HEK293 (cell line): ENCODE measurements at regions not wholly inside any gene's neighbourhood (a gene's known extent, or its start where the extent isn't known, plus 50 kb on each side); places are given as distances from the start of the nearest gene placed in this dataset.

Source experiments
- CTCF ChIA-PET: fragments of 350-600 bp; formaldehyde crosslinking; extraction: SDS; loops from one replicate; lab custom pipeline; 2021; ENCODE audit warnings: antibody characterized with exemption; lab: Yijun Ruan, JAX
- POLR2A ChIA-PET: fragments of 300-600 bp; formaldehyde crosslinking; extraction: SDS; loops from one replicate; lab custom pipeline; 2020; ENCODE audit warnings: antibody characterized with exemption, inconsistent platforms; lab: Yijun Ruan, JAX
- H3K27ac ChIP-seq: fragments of 200-500 bp; sonication (Bioruptor generic); 2 replicates; pipeline ENCODE4 v1.5.1; 2014; ENCODE audit warnings: low read depth, low read length, control low read depth, inconsistent platforms; ENCODE audit errors: extremely low read depth
- H3K36me3 ChIP-seq, 2 experiments: fragments of 200-500 bp in 1 of 2; sonication (Bioruptor generic) in 1 of 2; 1 replicate in 1 of 2; 2 replicates in 1 of 2; pipeline ENCODE4 v1.5.1; 2014 to 2017; ENCODE audit warnings: inconsistent platforms in 2 of 2, low read length in 2 of 2; ENCODE audit not compliant: control insufficient read depth in 2 of 2, insufficient read depth in 1 of 2
- H3K4me1 ChIP-seq: fragments of 200-500 bp; sonication (Bioruptor generic); 2 replicates; pipeline ENCODE4 v1.5.1; 2014; ENCODE audit warnings: mild to moderate bottlenecking, low read length, inconsistent platforms; ENCODE audit not compliant: control insufficient read depth, insufficient read depth
- H3K4me3 ChIP-seq: 2 replicates; pipeline ENCODE4 v1.5.1; 2011; ENCODE audit warnings: low read depth, mild to moderate bottlenecking, control low read depth, low read length, moderate library complexity
- H3K9me3 ChIP-seq: fragments of 200-500 bp; sonication (Bioruptor generic); 2 replicates; pipeline ENCODE4 v1.5.1; 2014; ENCODE audit warnings: low read depth, low read length, inconsistent platforms; ENCODE audit not compliant: control insufficient read depth, insufficient read depth
- BCL11A ChIP-seq: fragments of 450-650 bp; formaldehyde crosslinking; IDR thresholded peaks from 2 replicates; pipeline ENCODE4 v1.5.1; 2016; ENCODE audit warnings: low read depth, missing biosample characterization, missing genetic modification characterization
- KLF8 ChIP-seq: fragments of 450-650 bp; formaldehyde crosslinking; IDR thresholded peaks from 2 replicates; pipeline ENCODE4 v1.5.1; 2016; ENCODE audit warnings: missing biosample characterization, missing genetic modification characterization
- RBAK ChIP-seq: fragments of 450-650 bp; formaldehyde crosslinking; IDR thresholded peaks from 2 replicates; pipeline ENCODE4 v1.5.1; 2016; ENCODE audit warnings: missing biosample characterization, missing genetic modification characterization
- TCF7L2 ChIP-seq: IDR thresholded peaks from 2 replicates; pipeline ENCODE4 v1.6.1; 2011; ENCODE audit warnings: low read depth, mild to moderate bottlenecking, inconsistent platforms, low read length, moderate library complexity, borderline replicate concordance
- ZNF121 ChIP-seq: fragments of 450-650 bp; formaldehyde crosslinking; IDR thresholded peaks from 2 replicates; pipeline ENCODE4 v1.5.1; 2016; ENCODE audit warnings: missing biosample characterization, missing genetic modification characterization
- ZNF138 ChIP-seq: fragments of 450-650 bp; formaldehyde crosslinking; IDR thresholded peaks from 2 replicates; pipeline ENCODE4 v1.5.1; 2016; ENCODE audit warnings: missing biosample characterization, missing genetic modification characterization, borderline replicate concordance
- ZNF214 ChIP-seq: fragments of 450-650 bp; formaldehyde crosslinking; IDR thresholded peaks from 2 replicates; pipeline ENCODE4 v1.5.1; 2017; ENCODE audit warnings: missing biosample characterization, mild to moderate bottlenecking, missing genetic modification characterization, borderline replicate concordance
- ZNF626 ChIP-seq: fragments of 450-650 bp; sonication (Bioruptor Pico); formaldehyde crosslinking; IDR thresholded peaks from 2 replicates; pipeline ENCODE4 v1.5.1; 2018; ENCODE audit warnings: missing biosample characterization, missing genetic modification characterization, inconsistent platforms
- TF ChIP-seq, protein P1 (sequence below): fragments of 450-650 bp; IDR thresholded peaks from 2 replicates; pipeline ENCODE4 v1.5.1; 2018; ENCODE audit warnings: missing biosample characterization, missing genetic modification characterization
- TF ChIP-seq, protein P2 (sequence below): IDR thresholded peaks from 2 replicates; pipeline ENCODE4 v1.6.1; 2011; ENCODE audit warnings: mild to moderate bottlenecking, low read depth, low read length, borderline replicate concordance
- TF ChIP-seq, protein P3 (sequence below): fragments of 450-650 bp; formaldehyde crosslinking; IDR thresholded peaks from 2 replicates; pipeline ENCODE4 v1.5.1; 2016; ENCODE audit warnings: missing biosample characterization, missing genetic modification characterization
- TF ChIP-seq, protein P4 (sequence below): fragments of 450-650 bp; formaldehyde crosslinking; IDR thresholded peaks from 2 replicates; pipeline ENCODE4 v1.5.1; 2016; ENCODE audit warnings: missing biosample characterization, missing genetic modification characterization

DNA sequence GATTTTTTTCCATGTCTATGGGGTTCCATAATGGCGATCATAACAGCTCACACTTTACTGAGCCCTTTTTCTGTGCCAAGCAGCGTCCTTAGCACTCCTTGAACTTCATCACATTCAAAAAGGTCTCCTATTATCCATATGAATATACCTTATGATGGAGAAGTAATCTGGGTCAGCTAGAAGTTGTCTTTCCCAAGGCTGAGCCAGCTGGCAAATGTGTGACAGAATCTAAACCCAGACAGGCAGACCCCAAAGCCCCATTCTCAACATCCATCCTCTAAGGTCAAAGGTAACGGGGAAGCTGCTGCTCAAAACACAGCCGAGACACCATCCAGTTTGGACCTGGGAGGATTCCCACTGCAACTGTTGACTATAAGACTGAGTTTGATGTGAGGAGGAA is 249.6 kb downstream of the PRDM2 start:
- H3K4me3 ChIP-seq, result no peak overlapping the region
- no peak overlapping the region for H3K27ac ChIP-seq
- H3K9me3 ChIP-seq, result no peaks in the 10 kb centered on the region
- ChIA-PET POLR2A (no interaction called here), CTCF (interaction anchor here (1.1 kb wide), 1 partner anchor 285 kb away, joined by 6 read pairs; no protein-coding TSS in a partner anchor)
- TF ChIP-seq, protein P1, sequence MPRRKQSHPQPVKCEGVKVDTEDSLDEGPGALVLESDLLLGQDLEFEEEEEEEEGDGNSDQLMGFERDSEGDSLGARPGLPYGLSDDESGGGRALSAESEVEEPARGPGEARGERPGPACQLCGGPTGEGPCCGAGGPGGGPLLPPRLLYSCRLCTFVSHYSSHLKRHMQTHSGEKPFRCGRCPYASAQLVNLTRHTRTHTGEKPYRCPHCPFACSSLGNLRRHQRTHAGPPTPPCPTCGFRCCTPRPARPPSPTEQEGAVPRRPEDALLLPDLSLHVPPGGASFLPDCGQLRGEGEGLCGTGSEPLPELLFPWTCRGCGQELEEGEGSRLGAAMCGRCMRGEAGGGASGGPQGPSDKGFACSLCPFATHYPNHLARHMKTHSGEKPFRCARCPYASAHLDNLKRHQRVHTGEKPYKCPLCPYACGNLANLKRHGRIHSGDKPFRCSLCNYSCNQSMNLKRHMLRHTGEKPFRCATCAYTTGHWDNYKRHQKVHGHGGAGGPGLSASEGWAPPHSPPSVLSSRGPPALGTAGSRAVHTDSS (tag by site-specific recombination), result no peak
- TF ChIP-seq BCL11A (tag by site-specific recombination), result no peak
- TF ChIP-seq, protein P2, sequence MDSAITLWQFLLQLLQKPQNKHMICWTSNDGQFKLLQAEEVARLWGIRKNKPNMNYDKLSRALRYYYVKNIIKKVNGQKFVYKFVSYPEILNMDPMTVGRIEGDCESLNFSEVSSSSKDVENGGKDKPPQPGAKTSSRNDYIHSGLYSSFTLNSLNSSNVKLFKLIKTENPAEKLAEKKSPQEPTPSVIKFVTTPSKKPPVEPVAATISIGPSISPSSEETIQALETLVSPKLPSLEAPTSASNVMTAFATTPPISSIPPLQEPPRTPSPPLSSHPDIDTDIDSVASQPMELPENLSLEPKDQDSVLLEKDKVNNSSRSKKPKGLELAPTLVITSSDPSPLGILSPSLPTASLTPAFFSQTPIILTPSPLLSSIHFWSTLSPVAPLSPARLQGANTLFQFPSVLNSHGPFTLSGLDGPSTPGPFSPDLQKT, result no peak
- no peaks in the 10 kb centered on the region for H3K4me1 ChIP-seq
- no peaks in the 10 kb centered on the region for H3K36me3 ChIP-seq

DNA sequence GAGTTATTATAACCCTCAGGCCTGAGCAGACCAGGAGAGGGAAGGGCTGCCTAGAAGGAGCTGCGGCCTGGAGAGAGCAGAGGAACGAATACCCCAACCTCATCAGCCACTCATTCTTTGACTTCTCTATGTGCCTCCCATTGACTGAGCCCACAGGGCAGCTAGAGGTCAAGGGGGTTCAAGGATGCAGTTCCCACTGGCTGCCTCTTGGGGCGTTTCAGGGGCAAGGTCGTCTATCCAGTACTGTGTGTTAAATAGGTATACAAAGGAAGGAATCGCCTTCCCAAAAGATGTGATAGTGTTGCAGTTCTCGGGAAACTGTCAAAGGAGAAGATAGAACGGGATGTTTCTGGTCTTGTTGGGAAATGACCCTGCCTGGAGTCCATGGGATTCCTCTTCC is 250.6 kb downstream of the PRDM2 start:
- Histone ChIP-seq H3K4me1 (no peaks in the 10 kb centered on the region), H3K27ac (no peak overlapping the region), H3K4me3 (no peak overlapping the region)
- POLR2A ChIA-PET, result no interaction called here
- TF ChIP-seq ZNF121 (tag by site-specific recombination) (no peak), TCF7L2 (no peak), RBAK (tag by site-specific recombination) (no peak), ZNF626 (tag by site-specific recombination) (no peak), KLF8 (tag by site-specific recombination) (no peak), ZNF214 (tag by site-specific recombination) (no peak), ZNF138 (no peak)
- TF ChIP-seq, protein P3, sequence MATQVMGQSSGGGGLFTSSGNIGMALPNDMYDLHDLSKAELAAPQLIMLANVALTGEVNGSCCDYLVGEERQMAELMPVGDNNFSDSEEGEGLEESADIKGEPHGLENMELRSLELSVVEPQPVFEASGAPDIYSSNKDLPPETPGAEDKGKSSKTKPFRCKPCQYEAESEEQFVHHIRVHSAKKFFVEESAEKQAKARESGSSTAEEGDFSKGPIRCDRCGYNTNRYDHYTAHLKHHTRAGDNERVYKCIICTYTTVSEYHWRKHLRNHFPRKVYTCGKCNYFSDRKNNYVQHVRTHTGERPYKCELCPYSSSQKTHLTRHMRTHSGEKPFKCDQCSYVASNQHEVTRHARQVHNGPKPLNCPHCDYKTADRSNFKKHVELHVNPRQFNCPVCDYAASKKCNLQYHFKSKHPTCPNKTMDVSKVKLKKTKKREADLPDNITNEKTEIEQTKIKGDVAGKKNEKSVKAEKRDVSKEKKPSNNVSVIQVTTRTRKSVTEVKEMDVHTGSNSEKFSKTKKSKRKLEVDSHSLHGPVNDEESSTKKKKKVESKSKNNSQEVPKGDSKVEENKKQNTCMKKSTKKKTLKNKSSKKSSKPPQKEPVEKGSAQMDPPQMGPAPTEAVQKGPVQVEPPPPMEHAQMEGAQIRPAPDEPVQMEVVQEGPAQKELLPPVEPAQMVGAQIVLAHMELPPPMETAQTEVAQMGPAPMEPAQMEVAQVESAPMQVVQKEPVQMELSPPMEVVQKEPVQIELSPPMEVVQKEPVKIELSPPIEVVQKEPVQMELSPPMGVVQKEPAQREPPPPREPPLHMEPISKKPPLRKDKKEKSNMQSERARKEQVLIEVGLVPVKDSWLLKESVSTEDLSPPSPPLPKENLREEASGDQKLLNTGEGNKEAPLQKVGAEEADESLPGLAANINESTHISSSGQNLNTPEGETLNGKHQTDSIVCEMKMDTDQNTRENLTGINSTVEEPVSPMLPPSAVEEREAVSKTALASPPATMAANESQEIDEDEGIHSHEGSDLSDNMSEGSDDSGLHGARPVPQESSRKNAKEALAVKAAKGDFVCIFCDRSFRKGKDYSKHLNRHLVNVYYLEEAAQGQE, result no peak
- TF ChIP-seq, protein P4, sequence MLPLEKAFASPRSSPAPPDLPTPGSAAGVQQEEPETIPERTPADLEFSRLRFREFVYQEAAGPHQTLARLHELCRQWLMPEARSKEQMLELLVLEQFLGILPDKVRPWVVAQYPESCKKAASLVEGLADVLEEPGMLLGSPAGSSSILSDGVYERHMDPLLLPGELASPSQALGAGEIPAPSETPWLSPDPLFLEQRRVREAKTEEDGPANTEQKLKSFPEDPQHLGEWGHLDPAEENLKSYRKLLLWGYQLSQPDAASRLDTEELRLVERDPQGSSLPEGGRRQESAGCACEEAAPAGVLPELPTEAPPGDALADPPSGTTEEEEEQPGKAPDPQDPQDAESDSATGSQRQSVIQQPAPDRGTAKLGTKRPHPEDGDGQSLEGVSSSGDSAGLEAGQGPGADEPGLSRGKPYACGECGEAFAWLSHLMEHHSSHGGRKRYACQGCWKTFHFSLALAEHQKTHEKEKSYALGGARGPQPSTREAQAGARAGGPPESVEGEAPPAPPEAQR, result no peak
- TF ChIP-seq, all 188 proteins: peak for 0
- Histone ChIP-seq H3K36me3 (no peaks in the 10 kb centered on the region), H3K9me3 (no peaks in the 10 kb centered on the region)
- CTCF ChIA-PET, result interaction anchor here (0.6 to 0.8 kb wide), 3 partner anchors 122 to 1135 kb away, joined by 3 read pairs; no protein-coding TSS in a partner anchor
